Mesenchymal stem cell (in vitro differentiated cells and primary cell): ENCODE measurements at regions not wholly inside any gene's neighbourhood (a gene's known extent, or its start where the extent isn't known, plus 50 kb on each side); places are given as distances from the start of the nearest gene placed in this dataset.
"Not testable (repeated sequence)": the region's sequence is repeated elsewhere in the genome, so short reads cannot be mapped to it uniquely, and the experiment has no call there.

Source experiments
- DNase-seq: peaks from one replicate; pipeline ENCODE4 v3.0.0-alpha.2; 2013
- H2AFZ ChIP-seq: one replicate; pipeline ENCODE4 v1.6.1; 2013; ENCODE audit warnings: low read depth, mild to moderate bottlenecking, control low read depth, inconsistent platforms, low read length, moderate library complexity
- H2AK5ac ChIP-seq: 2 replicates; pipeline ENCODE4 v1.6.1; 2013; ENCODE audit warnings: low read length, moderate library complexity, mild to moderate bottlenecking, inconsistent platforms; ENCODE audit not compliant: severe bottlenecking
- H2BK120ac ChIP-seq: one replicate; pipeline ENCODE4 v1.6.1; 2013; ENCODE audit warnings: low read depth, mild to moderate bottlenecking, inconsistent platforms, low read length, moderate library complexity
- H2BK12ac ChIP-seq, 2 experiments: one replicate each; pipeline ENCODE4 v1.6.1; 2013; ENCODE audit warnings: inconsistent platforms in 2 of 2, low read length in 2 of 2, mild to moderate bottlenecking in 2 of 2, moderate library complexity in 2 of 2, control low read depth in 1 of 2
- H2BK15ac ChIP-seq: one replicate; pipeline ENCODE4 v1.6.1; 2013; ENCODE audit warnings: mild to moderate bottlenecking, low read depth, inconsistent platforms; ENCODE audit not compliant: poor library complexity, severe bottlenecking
- H2BK5ac ChIP-seq: 2 replicates; pipeline ENCODE4 v1.6.1; 2013; ENCODE audit warnings: low read depth, mild to moderate bottlenecking, low read length, control low read depth, inconsistent platforms; ENCODE audit not compliant: poor library complexity, severe bottlenecking
- H3K14ac ChIP-seq, 2 experiments: one replicate each; pipeline ENCODE4 v1.6.1; 2013; ENCODE audit warnings: inconsistent platforms in 2 of 2, low read length in 2 of 2, control low read depth in 1 of 2, mild to moderate bottlenecking in 1 of 2, moderate library complexity in 1 of 2
- H3K18ac ChIP-seq, 2 experiments: one replicate each; pipeline ENCODE4 v1.6.1; 2013; ENCODE audit warnings: inconsistent platforms in 2 of 2, low read length in 2 of 2, control low read depth in 1 of 2, low read depth in 1 of 2, mild to moderate bottlenecking in 1 of 2
- H3K23ac ChIP-seq, 2 experiments: one replicate each; pipeline ENCODE4 v1.6.1; 2013; ENCODE audit warnings: inconsistent platforms in 2 of 2, low read length in 2 of 2, mild to moderate bottlenecking in 2 of 2, moderate library complexity in 2 of 2, control low read depth in 1 of 2
- H3K27ac ChIP-seq: 2 replicates; pipeline ENCODE4 v1.5.1; 2013; ENCODE audit warnings: mild to moderate bottlenecking, moderate library complexity, low read length, control low read depth, inconsistent platforms; ENCODE audit not compliant: poor library complexity, severe bottlenecking
- H3K27me3 ChIP-seq, 2 experiments: 2 replicates each; pipeline versions ENCODE4 v1.6.1 to v1.7.0; 2013; ENCODE audit warnings: low read length in 2 of 2, mild to moderate bottlenecking in 2 of 2, moderate library complexity in 2 of 2, control low read depth in 1 of 2, inconsistent platforms in 1 of 2; ENCODE audit not compliant: control insufficient read depth in 1 of 2, insufficient read depth in 1 of 2
- H3K36me3 ChIP-seq, 2 experiments: 2 replicates each; pipeline versions ENCODE4 v1.6.1 to v1.7.0; 2013; ENCODE audit warnings: low read length in 2 of 2, control low read depth in 1 of 2, inconsistent platforms in 1 of 2, low read depth in 1 of 2, mild to moderate bottlenecking in 1 of 2; ENCODE audit not compliant: insufficient read depth in 2 of 2, control insufficient read depth in 1 of 2
- H3K4ac ChIP-seq, 2 experiments: one replicate each; pipeline ENCODE4 v1.6.1; 2013; ENCODE audit warnings: inconsistent platforms in 2 of 2, low read length in 2 of 2, mild to moderate bottlenecking in 2 of 2, moderate library complexity in 2 of 2, control low read depth in 1 of 2, low read depth in 1 of 2
- H3K4me1 ChIP-seq: 2 replicates; pipeline ENCODE4 v1.6.1; 2013; ENCODE audit warnings: low read depth, low read length, control low read depth; ENCODE audit not compliant: control insufficient read depth, insufficient read depth
- H3K4me2 ChIP-seq: 2 replicates; pipeline ENCODE4 v1.6.1; 2013; ENCODE audit warnings: low read length, mild to moderate bottlenecking, inconsistent platforms; ENCODE audit not compliant: poor library complexity, severe bottlenecking
- H3K4me3 ChIP-seq, 2 experiments: 2 replicates each; pipeline versions ENCODE4 v1.5.1 to v1.7.0; 2013; ENCODE audit warnings: low read length in 2 of 2, mild to moderate bottlenecking in 2 of 2, control low read depth in 1 of 2, low read depth in 1 of 2; ENCODE audit not compliant: insufficient read depth in 1 of 2
- H3K79me1 ChIP-seq: replicated peaks from 2 replicates; pipeline ENCODE4 v1.6.1; 2013; ENCODE audit warnings: mild to moderate bottlenecking, control low read depth, low read length, inconsistent platforms; ENCODE audit not compliant: poor library complexity, severe bottlenecking
- H3K9ac ChIP-seq: 2 replicates; pipeline ENCODE4 v1.7.0; 2013; ENCODE audit warnings: mild to moderate bottlenecking, low read length, moderate library complexity
- H3K9me3 ChIP-seq: 2 replicates; pipeline ENCODE4 v1.7.0; 2013; ENCODE audit warnings: mild to moderate bottlenecking, low read length; ENCODE audit not compliant: control insufficient read depth
- H4K8ac ChIP-seq: one replicate; pipeline ENCODE4 v1.6.1; 2013; ENCODE audit warnings: inconsistent platforms, mild to moderate bottlenecking, low read length, moderate library complexity
- H4K91ac ChIP-seq: one replicate; pipeline ENCODE4 v1.6.1; 2013; ENCODE audit warnings: mild to moderate bottlenecking, low read length, inconsistent platforms
- WGBS: methylation state at CpG from one replicate; pipeline ENCODE4 v1.1.7; 2013; ENCODE audit warnings: mixed read lengths; 5-methylcytosine and 5-hydroxymethylcytosine counted together

DNA sequence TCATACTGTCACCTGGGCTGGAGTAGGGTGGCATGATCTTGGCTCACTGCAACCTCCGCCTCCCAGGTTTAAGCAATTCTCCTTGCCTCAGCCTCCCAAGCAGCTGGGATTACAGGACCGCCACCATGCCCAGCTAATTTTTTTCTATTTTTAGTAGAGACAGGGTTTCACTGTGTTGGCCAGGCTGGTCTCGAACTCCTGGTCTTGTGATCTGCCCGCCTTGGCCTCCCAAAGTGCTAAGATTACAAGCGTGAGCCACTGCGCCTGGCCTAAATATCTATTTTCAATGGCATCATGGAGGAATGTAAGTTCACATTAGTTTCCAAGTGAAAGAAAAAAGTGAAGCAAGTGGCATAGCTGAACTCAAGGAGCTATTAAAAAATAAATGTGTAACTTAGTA is 74.8 kb upstream of the EDEM3 start:
- H2BK12ac ChIP-seq, H3K4ac ChIP-seq, H3K23ac ChIP-seq, DNase-seq, H2BK5ac ChIP-seq, H3K27me3 ChIP-seq, H2AK5ac ChIP-seq, H4K8ac ChIP-seq, H3K9ac ChIP-seq, H3K27ac ChIP-seq, H3K18ac ChIP-seq, H2BK120ac ChIP-seq, H2BK15ac ChIP-seq, H2AFZ ChIP-seq, H3K4me3 ChIP-seq, H3K4me2 ChIP-seq, H3K9me3 ChIP-seq, H3K14ac ChIP-seq, H3K79me1 ChIP-seq, H4K91ac ChIP-seq: not testable (repeated sequence)
- H3K36me3 ChIP-seq, result peaks cover 0 to 39% of the 10 kb centered on the region in 2 experiments
- WGBS, result 97% methylated on average over 6 of the region's 6 CpGs
- peaks cover 10% of the 10 kb centered on the region for H3K4me1 ChIP-seq

GRCh38 chr1:184828369-184828717 is 73.7 kb upstream of the EDEM3 start:
- no peak overlapping the region for H2AFZ ChIP-seq
- no peak overlapping the region for H3K4ac ChIP-seq
- H3K27ac ChIP-seq, result peak overlapping the region; percentile 75
- H4K91ac ChIP-seq, result no peak overlapping the region
- WGBS, result 68% methylated on average over 1 of the region's 2 CpGs
- no peak overlapping the region for H3K9ac ChIP-seq
- no peak overlapping the region for H3K23ac ChIP-seq
- peaks cover 10% of the 10 kb centered on the region for H3K4me1 ChIP-seq
- H3K36me3 ChIP-seq, result peaks cover 0 to 50% of the 10 kb centered on the region in 2 experiments
- H3K18ac ChIP-seq, result no peak overlapping the region
- H2BK120ac ChIP-seq, result no peak overlapping the region
- no peak overlapping the region for H3K4me2 ChIP-seq
- no peak overlapping the region for H2BK15ac ChIP-seq
- H2AK5ac ChIP-seq, result no peak overlapping the region
- H2BK12ac ChIP-seq, result no peak overlapping the region
- no peak overlapping the region for H3K14ac ChIP-seq
- H3K79me1 ChIP-seq, result no peaks in the 10 kb centered on the region
- DNase-seq, result no peak
- H3K4me3 ChIP-seq, result no peak overlapping the region
- no peak overlapping the region for H2BK5ac ChIP-seq
- H3K27me3 ChIP-seq, result no peaks in the 10 kb centered on the region
- no peak overlapping the region for H4K8ac ChIP-seq
- H3K9me3 ChIP-seq, result no peaks in the 10 kb centered on the region

- H3K36me3 ChIP-seq, result peaks cover 0 to 55% of the 10 kb centered on the region in 2 experiments
- H4K8ac ChIP-seq, result peak overlapping the region; percentile 64
- peaks cover 10% of the 10 kb centered on the region for H3K4me1 ChIP-seq
- no peaks in the 10 kb centered on the region for H3K27me3 ChIP-seq
- H4K91ac ChIP-seq, result peak overlapping the region; percentile 67
- H3K27ac ChIP-seq, result peak overlapping the region; percentile 93
- peak overlapping the region; percentile 38 for H3K9ac ChIP-seq
- H3K79me1 ChIP-seq, result no peaks in the 10 kb centered on the region
- peak overlapping the region in 1 of 2 experiments; percentile 58 for H3K14ac ChIP-seq
- H2BK120ac ChIP-seq, result no peak overlapping the region
- peak; percentile 67 for DNase-seq
- H3K23ac ChIP-seq, result no peak overlapping the region
- peak overlapping the region; percentile 21 to 56 for H2BK12ac ChIP-seq
- H2BK5ac ChIP-seq, result peak overlapping the region; percentile 81
- no peaks in the 10 kb centered on the region for H3K9me3 ChIP-seq
- H2AFZ ChIP-seq, result no peak overlapping the region
- H3K18ac ChIP-seq, result peak overlapping the region; percentile 86
- H3K4ac ChIP-seq, result peak overlapping the region; percentile 47 to 67
- H2AK5ac ChIP-seq, result peak overlapping the region; percentile 55
- 60% methylated on average over 5 of the region's 8 CpGs for WGBS
- peak overlapping the region; percentile 92 for H2BK15ac ChIP-seq
- H3K4me3 ChIP-seq, result no peak overlapping the region
- H3K4me2 ChIP-seq, result peak overlapping the region; percentile 47
Measured at GRCh38 chr1:184827600-184828368, 73.1 kb upstream of the EDEM3 start.

- no peak overlapping the region for H2AFZ ChIP-seq
- WGBS, result 94% methylated on average over 5 of the region's 5 CpGs
Measured at GRCh38 chr1:184826001-184826400, 71.3 kb upstream of the EDEM3 start.

More at GRCh38 chr1:184826001-184826400, 71.3 kb upstream of the EDEM3 start:
- DNase-seq, result no peak
- peak overlapping the region in 1 of 2 experiments; percentile 15 for H2BK12ac ChIP-seq
- H3K18ac ChIP-seq, result no peak overlapping the region
- no peak overlapping the region for H3K4ac ChIP-seq
- H3K4me1 ChIP-seq, result peaks cover 10% of the 10 kb centered on the region
- no peak overlapping the region for H3K23ac ChIP-seq
- no peak overlapping the region for H2BK5ac ChIP-seq
- peak overlapping the region in 1 of 2 experiments; percentile 21 for H3K14ac ChIP-seq
- no peak overlapping the region for H4K8ac ChIP-seq
- H3K27me3 ChIP-seq, result no peaks in the 10 kb centered on the region
- peak overlapping the region; percentile 35 for H2AK5ac ChIP-seq
- H3K4me2 ChIP-seq, result no peak overlapping the region
- H3K36me3 ChIP-seq, result peaks cover 0 to 55% of the 10 kb centered on the region in 2 experiments
- H3K79me1 ChIP-seq, result no peaks in the 10 kb centered on the region
- H3K27ac ChIP-seq, result no peak overlapping the region
- H2BK120ac ChIP-seq, result no peak overlapping the region
- no peak overlapping the region for H2BK15ac ChIP-seq
- no peaks in the 10 kb centered on the region for H3K9me3 ChIP-seq
- peak overlapping the region; percentile 19 for H3K9ac ChIP-seq
- peak overlapping the region in 1 of 2 experiments; percentile 24 for H3K4me3 ChIP-seq
- H4K91ac ChIP-seq, result no peak overlapping the region
